ENCODE measurements at regions not wholly inside any gene's neighbourhood (a gene's known extent, or its start where the extent isn't known, plus 50 kb on each side); places are given as distances from the start of the nearest gene placed in this dataset.
"Not testable (repeated sequence)": the region's sequence is repeated elsewhere in the genome, so short reads cannot be mapped to it uniquely, and the experiment has no call there.

DNA sequence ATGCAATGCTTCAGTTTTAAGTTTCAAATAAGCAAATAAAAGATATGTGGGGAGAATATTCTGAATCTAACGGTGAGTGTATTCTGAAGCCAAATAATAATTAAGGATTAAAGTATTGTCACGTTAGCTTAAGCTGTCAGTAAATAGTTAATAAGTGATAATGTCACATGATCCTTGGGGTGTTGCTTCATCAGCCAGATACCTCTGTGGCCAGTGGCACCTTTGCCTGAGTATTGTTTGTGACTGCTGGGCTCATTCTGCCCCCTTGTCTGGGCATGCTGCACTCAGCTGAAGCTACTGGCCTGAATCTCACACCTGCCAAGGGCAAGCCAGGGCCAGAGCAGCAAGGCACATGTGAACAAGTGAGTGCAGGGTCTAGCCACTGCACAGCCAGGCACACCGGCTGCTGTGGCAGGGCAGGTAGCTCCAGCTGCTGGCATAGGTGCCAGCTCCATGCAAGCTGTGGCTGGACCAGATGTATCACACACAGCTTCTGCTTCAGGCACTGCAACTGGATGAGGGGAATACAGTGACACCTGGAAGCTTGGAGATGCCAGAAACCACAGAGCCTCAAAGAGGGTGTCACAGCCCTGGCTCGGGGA lies 739.7 kb downstream of the SLC6A15 start:
- Histone ChIP-seq H3K9me3 (ENCODE audit: low read depth, low read length) (no peaks in the 10 kb centered on the region), H3K4me3 (no peak overlapping the region), H3K27ac (no peak overlapping the region), H3K36me3 (ENCODE audit: insufficient read depth, low read length) (no peaks in the 10 kb centered on the region), H3K9ac (ENCODE audit: insufficient read length) (no peak overlapping the region)
- no peak for DNase-seq (ENCODE audit: low read depth, low spot score)
- TF ChIP-seq FOXP2 (optimal IDR thresholded peaks at IDR 0.05; ENCODE audit: control extremely low read depth, extremely low read length, insufficient read depth): no peak
- TF ChIP-seq EZH2 (IDR thresholded peaks at IDR 0.05): no peak
- TF ChIP-seq POLR2AphosphoS5 (IDR thresholded peaks at IDR 0.05; ENCODE audit: borderline replicate concordance, low read depth, low read length): no peak

- H3K9ac ChIP-seq (ENCODE audit: insufficient read length): no peak overlapping the region
These were observed 745.8 kb downstream of the SLC6A15 start for GRCh38 chr12:84166812-84167211.

DNA sequence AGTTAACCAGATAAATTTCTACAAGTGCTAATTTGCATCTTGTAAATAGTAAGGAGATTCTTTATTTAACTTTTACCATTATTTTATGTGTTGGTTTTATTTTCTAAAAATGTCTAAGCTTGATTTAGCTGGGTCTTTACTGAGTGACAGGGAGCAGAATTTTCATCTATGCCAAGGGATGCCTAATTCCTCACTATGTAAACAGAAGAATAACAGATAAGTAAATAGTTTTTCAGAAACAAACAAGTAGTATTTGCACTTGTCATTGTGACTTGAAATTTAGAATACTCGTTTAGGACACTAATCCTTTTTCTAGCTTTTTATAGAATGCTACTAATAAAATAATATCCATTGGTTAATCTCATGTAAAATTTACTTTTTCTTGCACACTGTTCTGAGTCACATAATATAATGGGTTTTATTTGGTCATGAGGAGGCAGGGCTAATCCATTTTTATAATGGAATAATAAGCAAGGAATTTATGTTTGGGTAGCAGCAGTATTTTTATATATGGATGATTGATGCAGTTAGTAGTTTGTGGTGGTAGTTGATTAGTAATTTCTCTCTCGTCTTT lies 746.5 kb downstream of the SLC6A15 start:
- no peak for DNase-seq (ENCODE audit: low read depth, low spot score)
- Histone ChIP-seq H3K36me3 (ENCODE audit: insufficient read depth, low read length) (no peaks in the 10 kb centered on the region), H3K9me3 (ENCODE audit: low read depth, low read length) (no peaks in the 10 kb centered on the region), H3K27ac (no peak overlapping the region), H3K9ac (ENCODE audit: insufficient read length) (no peak overlapping the region), H3K4me3 (no peak overlapping the region)
- no peak for TF ChIP-seq EZH2 (IDR thresholded peaks at IDR 0.05)
- TF ChIP-seq FOXP2 (optimal IDR thresholded peaks at IDR 0.05; ENCODE audit: control extremely low read depth, extremely low read length, insufficient read depth): no peak
- TF ChIP-seq POLR2AphosphoS5 (IDR thresholded peaks at IDR 0.05; ENCODE audit: borderline replicate concordance, low read depth, low read length): no peak

More at GRCh38 chr12:84166812-84167211, 745.8 kb downstream of the SLC6A15 start:
- H3K36me3 ChIP-seq (ENCODE audit: insufficient read depth, low read length): no peaks in the 10 kb centered on the region
- DNase-seq (ENCODE audit: low read depth, low spot score): no peak
- H3K27ac ChIP-seq: no peak overlapping the region
- no peaks in the 10 kb centered on the region for H3K9me3 ChIP-seq (ENCODE audit: low read depth, low read length)
- no peak overlapping the region for H3K4me3 ChIP-seq
- TF ChIP-seq EZH2 (IDR thresholded peaks at IDR 0.05): no peak
- TF ChIP-seq FOXP2 (optimal IDR thresholded peaks at IDR 0.05; ENCODE audit: control extremely low read depth, extremely low read length, insufficient read depth): no peak
- no peak for TF ChIP-seq POLR2AphosphoS5 (IDR thresholded peaks at IDR 0.05; ENCODE audit: borderline replicate concordance, low read depth, low read length)

DNA sequence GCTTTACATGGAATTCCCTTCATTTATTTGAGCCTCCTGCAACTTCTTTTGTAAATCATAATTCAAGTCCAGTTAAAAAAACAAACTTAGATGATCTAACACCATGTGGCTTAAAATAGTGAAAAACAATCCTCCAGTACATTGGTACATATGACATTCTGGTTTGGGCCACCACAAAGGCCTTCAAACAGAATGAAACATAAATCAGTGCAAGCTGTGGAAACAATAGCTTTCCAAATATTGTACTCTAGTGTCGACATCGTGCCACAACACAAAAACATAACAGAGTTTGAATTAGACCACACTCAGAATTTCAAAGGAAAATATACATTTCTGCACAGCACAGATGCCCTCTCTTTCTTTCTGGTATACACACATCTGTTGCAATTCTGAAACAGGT lies 751.3 kb downstream of the SLC6A15 start:
- Histone ChIP-seq H3K36me3 (ENCODE audit: insufficient read depth, low read length) (no peaks in the 10 kb centered on the region), H3K9me3 (ENCODE audit: low read depth, low read length) (no peaks in the 10 kb centered on the region), H3K4me3 (no peak overlapping the region), H3K27ac (no peak overlapping the region), H3K9ac (ENCODE audit: insufficient read length) (no peak overlapping the region)
- no peak for DNase-seq (ENCODE audit: low read depth, low spot score)
- TF ChIP-seq POLR2AphosphoS5 (IDR thresholded peaks at IDR 0.05; ENCODE audit: borderline replicate concordance, low read depth, low read length) (no peak), EZH2 (IDR thresholded peaks at IDR 0.05) (no peak), FOXP2 (optimal IDR thresholded peaks at IDR 0.05; ENCODE audit: control extremely low read depth, extremely low read length, insufficient read depth) (no peak)

DNA sequence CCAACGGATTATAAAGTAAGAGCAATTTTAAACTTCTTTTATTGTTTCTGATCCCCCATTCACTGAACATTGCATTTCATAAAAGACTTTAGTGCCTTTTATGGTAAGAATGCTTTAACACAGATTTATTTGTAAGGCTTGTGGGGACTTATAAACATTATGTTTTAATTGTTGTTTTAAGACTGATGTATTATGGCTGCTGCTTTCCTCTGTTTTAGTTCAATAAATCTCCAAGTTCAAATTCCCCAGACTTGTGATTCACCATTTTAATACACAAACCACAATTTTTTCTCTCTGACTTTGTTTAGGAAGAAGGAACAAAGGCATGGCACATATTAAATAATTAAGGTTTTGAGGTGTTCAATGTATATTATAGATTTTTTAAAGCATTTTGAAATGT lies 753.3 kb downstream of the SLC6A15 start:
- no peaks in the 10 kb centered on the region for H3K9me3 ChIP-seq (ENCODE audit: low read depth, low read length)
- no peak overlapping the region for H3K9ac ChIP-seq (ENCODE audit: insufficient read length)
- no peak overlapping the region for H3K27ac ChIP-seq
- TF ChIP-seq EZH2 (IDR thresholded peaks at IDR 0.05) (no peak), FOXP2 (optimal IDR thresholded peaks at IDR 0.05; ENCODE audit: control extremely low read depth, extremely low read length, insufficient read depth) (no peak), POLR2AphosphoS5 (IDR thresholded peaks at IDR 0.05; ENCODE audit: borderline replicate concordance, low read depth, low read length) (no peak)
- no peaks in the 10 kb centered on the region for H3K36me3 ChIP-seq (ENCODE audit: insufficient read depth, low read length)
- no peak for DNase-seq (ENCODE audit: low read depth, low spot score)
- H3K4me3 ChIP-seq: no peak overlapping the region

- TF ChIP-seq EZH2 (IDR thresholded peaks at IDR 0.05) (no peak), POLR2AphosphoS5 (IDR thresholded peaks at IDR 0.05; ENCODE audit: borderline replicate concordance, low read depth, low read length) (no peak), FOXP2 (optimal IDR thresholded peaks at IDR 0.05; ENCODE audit: control extremely low read depth, extremely low read length, insufficient read depth) (no peak)
- Histone ChIP-seq H3K4me3 (no peak overlapping the region), H3K27ac (no peak overlapping the region), H3K9me3 (ENCODE audit: low read depth, low read length) (no peaks in the 10 kb centered on the region), H3K36me3 (ENCODE audit: insufficient read depth, low read length) (no peaks in the 10 kb centered on the region), H3K9ac (ENCODE audit: insufficient read length) (no peak overlapping the region)
- no peak for DNase-seq (ENCODE audit: low read depth, low spot score)
These were observed 755.4 kb downstream of the SLC6A15 start for GRCh38 chr12:84157170-84157569.

- H3K9ac ChIP-seq (ENCODE audit: insufficient read length); H3K27ac ChIP-seq; DNase-seq (ENCODE audit: low read depth, low spot score); H3K9me3 ChIP-seq (ENCODE audit: low read depth, low read length); H3K36me3 ChIP-seq (ENCODE audit: insufficient read depth, low read length); H3K4me3 ChIP-seq: not testable (repeated sequence)
These were observed 757.3 kb downstream of the SLC6A15 start for GRCh38 chr12:84154991-84155930.

GRCh38 chr12:84154439-84154990 lies 758.1 kb downstream of the SLC6A15 start:
- not testable (repeated sequence) for H3K4me3 ChIP-seq; DNase-seq (ENCODE audit: low read depth, low spot score); H3K9ac ChIP-seq (ENCODE audit: insufficient read length); H3K27ac ChIP-seq; H3K9me3 ChIP-seq (ENCODE audit: low read depth, low read length); H3K36me3 ChIP-seq (ENCODE audit: insufficient read depth, low read length)
